Kidney (tissue), 13 donors: ENCODE measurements at regions not wholly inside any gene's neighbourhood (a gene's known extent, or its start where the extent isn't known, plus 50 kb on each side); places are given as distances from the start of the nearest gene placed in this dataset.

Experiments used
- DNase-seq, 5 donors: peaks; one replicate each; pipeline ENCODE4 v3.0.0-alpha.2; 2013 to 2020
- FAIRE-seq: peaks from 2 replicates; lab custom pipeline; 2012; peaks lifted over from hg19 to GRCh38; lab: Jason Lieb, UNC
- H3K27ac ChIP-seq, 2 donors: one replicate each; pipeline ENCODE4 v1.7.0; 2013; ENCODE audit warnings: low read depth in 2 of 2, low read length in 2 of 2, inconsistent platforms in 1 of 2
- H3K27me3 ChIP-seq: one replicate; pipeline ENCODE4 v1.7.1; 2013; ENCODE audit warnings: low read length, inconsistent platforms; ENCODE audit not compliant: control insufficient read depth, insufficient read depth
- H3K36me3 ChIP-seq, 3 donors: one replicate each; pipeline versions ENCODE4 v1.7.0 to v1.7.1; 2013; ENCODE audit warnings: low read length in 3 of 3, control low read depth in 1 of 3, inconsistent platforms in 1 of 3; ENCODE audit not compliant: insufficient read depth in 3 of 3, control insufficient read depth in 2 of 3
- H3K4me1 ChIP-seq, 3 donors: one replicate each; pipeline versions ENCODE4 v1.7.0 to v1.7.1; 2013; ENCODE audit warnings: low read length in 3 of 3, inconsistent platforms in 1 of 3, low read depth in 1 of 3; ENCODE audit not compliant: control insufficient read depth in 2 of 3, insufficient read depth in 2 of 3
- H3K4me3 ChIP-seq, 3 donors: one replicate each; pipeline versions ENCODE4 v1.7.0 to v1.8.1; 2013; ENCODE audit warnings: low read length in 3 of 3, control low read depth in 1 of 3, inconsistent platforms in 1 of 3
- H3K9ac ChIP-seq, 3 donors: one replicate each; pipeline versions ENCODE4 v1.7.0 to v1.7.1; 2013; ENCODE audit warnings: low read length in 3 of 3, control low read depth in 1 of 3, inconsistent platforms in 1 of 3
- H3K9me3 ChIP-seq, 3 donors: one replicate each; pipeline versions ENCODE4 v1.7.0 to v1.7.1; 2013; ENCODE audit warnings: low read length in 3 of 3, control low read depth in 1 of 3, inconsistent platforms in 1 of 3; ENCODE audit not compliant: control insufficient read depth in 2 of 3, insufficient read depth in 1 of 3
- intact Hi-C: fragments of 100-400 bp; cut with DNase I; formaldehyde crosslinking; loops from one replicate; pipeline ENCODE4 v1.11.1; 2022
- TF ChIP-seq, protein P1 (sequence below): IDR thresholded peaks from 3 replicates; pipeline ENCODE4 v1.5.1; 2012; ENCODE audit warnings: mild to moderate bottlenecking, moderate library complexity, borderline replicate concordance; ENCODE audit not compliant: insufficient read depth; ENCODE audit errors: extremely low read depth
- donor health status: control.
- donor health status: control.
- donor health status: control.
- donor health status: control.
- donor health status: control.
- donor health status: DM: yes; HTN: yes; CAD: no.
- donor health status: Normal renal cell carcinoma (clear cell type).

- H3K27me3 ChIP-seq, result no peaks in the 10 kb centered on the region
- H3K9ac ChIP-seq, result no peak overlapping the region
- intact Hi-C loops, result no loop called here
- H3K4me3 ChIP-seq, result no peak overlapping the region
- no peaks in the 10 kb centered on the region for H3K4me1 ChIP-seq
- DNase-seq, result no peak
- no peaks in the 10 kb centered on the region for H3K9me3 ChIP-seq
- no peaks in the 10 kb centered on the region for H3K36me3 ChIP-seq
- TF ChIP-seq, protein P1, sequence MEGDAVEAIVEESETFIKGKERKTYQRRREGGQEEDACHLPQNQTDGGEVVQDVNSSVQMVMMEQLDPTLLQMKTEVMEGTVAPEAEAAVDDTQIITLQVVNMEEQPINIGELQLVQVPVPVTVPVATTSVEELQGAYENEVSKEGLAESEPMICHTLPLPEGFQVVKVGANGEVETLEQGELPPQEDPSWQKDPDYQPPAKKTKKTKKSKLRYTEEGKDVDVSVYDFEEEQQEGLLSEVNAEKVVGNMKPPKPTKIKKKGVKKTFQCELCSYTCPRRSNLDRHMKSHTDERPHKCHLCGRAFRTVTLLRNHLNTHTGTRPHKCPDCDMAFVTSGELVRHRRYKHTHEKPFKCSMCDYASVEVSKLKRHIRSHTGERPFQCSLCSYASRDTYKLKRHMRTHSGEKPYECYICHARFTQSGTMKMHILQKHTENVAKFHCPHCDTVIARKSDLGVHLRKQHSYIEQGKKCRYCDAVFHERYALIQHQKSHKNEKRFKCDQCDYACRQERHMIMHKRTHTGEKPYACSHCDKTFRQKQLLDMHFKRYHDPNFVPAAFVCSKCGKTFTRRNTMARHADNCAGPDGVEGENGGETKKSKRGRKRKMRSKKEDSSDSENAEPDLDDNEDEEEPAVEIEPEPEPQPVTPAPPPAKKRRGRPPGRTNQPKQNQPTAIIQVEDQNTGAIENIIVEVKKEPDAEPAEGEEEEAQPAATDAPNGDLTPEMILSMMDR, result no peak
- FAIRE-seq, result no peak
- no peak overlapping the region for H3K27ac ChIP-seq
Observed at GRCh38 chr1:106232128-106232527, 824.3 kb upstream of the PRMT6 start.

GRCh38 chr1:106233511-106233910 is 823.0 kb upstream of the PRMT6 start:
- FAIRE-seq, result no peak
- TF ChIP-seq, protein P1, result no peak

GRCh38 chr1:106249365-106249764 is 807.1 kb upstream of the PRMT6 start:
- H3K9ac ChIP-seq, result no peak overlapping the region
- no peaks in the 10 kb centered on the region for H3K4me1 ChIP-seq
- intact Hi-C loops, result no loop called here
- H3K36me3 ChIP-seq, result no peaks in the 10 kb centered on the region
- DNase-seq, result no peak
- H3K4me3 ChIP-seq, result no peak overlapping the region
- FAIRE-seq, result no peak
- TF ChIP-seq, protein P1, result no peak
- no peaks in the 10 kb centered on the region for H3K9me3 ChIP-seq
- no peak overlapping the region for H3K27ac ChIP-seq
- no peaks in the 10 kb centered on the region for H3K27me3 ChIP-seq

More at GRCh38 chr1:106233511-106233910, 823.0 kb upstream of the PRMT6 start:
- Histone ChIP-seq H3K9me3 (no peaks in the 10 kb centered on the region), H3K36me3 (no peaks in the 10 kb centered on the region), H3K27me3 (no peaks in the 10 kb centered on the region), H3K27ac (no peak overlapping the region), H3K4me1 (no peaks in the 10 kb centered on the region), H3K4me3 (no peak overlapping the region), H3K9ac (no peak overlapping the region)
- DNase-seq, result no peak
- intact Hi-C loops, result no loop called here

GRCh38 chr1:106249810-106250209 is 806.7 kb upstream of the PRMT6 start:
- H3K4me3 ChIP-seq, result no peak overlapping the region
- no peak for DNase-seq
- no peak overlapping the region for H3K27ac ChIP-seq
- H3K36me3 ChIP-seq, result no peaks in the 10 kb centered on the region
- no peak for FAIRE-seq
- H3K9ac ChIP-seq, result no peak overlapping the region
- no peaks in the 10 kb centered on the region for H3K4me1 ChIP-seq
- TF ChIP-seq, protein P1, result no peak
- intact Hi-C loops, result no loop called here
- no peaks in the 10 kb centered on the region for H3K27me3 ChIP-seq
- H3K9me3 ChIP-seq, result no peaks in the 10 kb centered on the region
